CD4-positive, alpha-beta T cell treated with Interleukin-15 for 1 hour (primary cell): ENCODE measurements at regions not wholly inside any gene's neighbourhood (a gene's known extent, or its start where the extent isn't known, plus 50 kb on each side); places are given as distances from the start of the nearest gene placed in this dataset.
"Not testable (repeated sequence)": the region's sequence is repeated elsewhere in the genome, so short reads cannot be mapped to it uniquely, and the experiment has no call there.

Experiments
- DNase-seq: peaks from one replicate; pipeline ENCODE4 v3.0.0-alpha.2; 2020

GRCh38 chr2:143994961-143995360, 525.0 kb downstream of the ZEB2 start:
- no peak for DNase-seq

- DNase-seq: not testable (repeated sequence)
Observed at GRCh38 chr2:143991596-143991995, 528.3 kb downstream of the ZEB2 start.

GRCh38 chr2:143988082-143988481, 531.8 kb downstream of the ZEB2 start:
- DNase-seq: no peak

GRCh38 chr2:143981428-143981827, 538.5 kb downstream of the ZEB2 start:
- no peak for DNase-seq

GRCh38 chr2:143977356-143977755, 542.6 kb downstream of the ZEB2 start:
- DNase-seq: no peak

GRCh38 chr2:143975216-143975615, 544.7 kb downstream of the ZEB2 start:
- no peak for DNase-seq

GRCh38 chr2:143974262-143974661, 545.7 kb downstream of the ZEB2 start:
- DNase-seq: no peak

GRCh38 chr2:143968860-143969259, 551.1 kb downstream of the ZEB2 start:
- no peak for DNase-seq

- no peak for DNase-seq
Observed at GRCh38 chr2:143968360-143968759, 551.6 kb downstream of the ZEB2 start.

GRCh38 chr2:143965493-143966164, 554.3 kb downstream of the ZEB2 start:
- DNase-seq: no peak

GRCh38 chr2:143964891-143965290, 555.0 kb downstream of the ZEB2 start:
- no peak for DNase-seq

- no peak for DNase-seq
Observed at GRCh38 chr2:143960177-143960576, 559.7 kb downstream of the ZEB2 start.

- no peak for DNase-seq
Observed at GRCh38 chr2:143957321-143957720, 562.6 kb downstream of the ZEB2 start.

- DNase-seq: no peak
Observed at GRCh38 chr2:143955401-143956065, 564.4 kb downstream of the ZEB2 start.

GRCh38 chr2:143954844-143955243, 565.1 kb downstream of the ZEB2 start:
- no peak for DNase-seq

- DNase-seq: no peak
Observed at GRCh38 chr2:143954186-143954585, 565.7 kb downstream of the ZEB2 start.

GRCh38 chr2:143953451-143954030, 566.4 kb downstream of the ZEB2 start:
- DNase-seq: no peak

GRCh38 chr2:143952536-143952935, 567.4 kb downstream of the ZEB2 start:
- no peak for DNase-seq

GRCh38 chr2:143950704-143951103, 569.2 kb downstream of the ZEB2 start:
- DNase-seq: no peak

GRCh38 chr2:143949121-143949848, 570.6 kb downstream of the ZEB2 start:
- DNase-seq: no peak

- no peak for DNase-seq
Observed at GRCh38 chr2:143948710-143949109, 571.2 kb downstream of the ZEB2 start.

GRCh38 chr2:143946436-143947391, 573.2 kb downstream of the ZEB2 start:
- DNase-seq: no peak

- DNase-seq: no peak
Observed at GRCh38 chr2:143942486-143942885, 577.4 kb downstream of the ZEB2 start.
